KOPT-K1 (cell line): ENCODE measurements at regions not wholly inside any gene's neighbourhood (a gene's known extent, or its start where the extent isn't known, plus 50 kb on each side); places are given as distances from the start of the nearest gene placed in this dataset.
"Not testable (repeated sequence)": the region's sequence is repeated elsewhere in the genome, so short reads cannot be mapped to it uniquely, and the experiment has no call there.

Experiments
- H3K27ac ChIP-seq: fragments of 200-600 bp; sonication (generic); 2 replicates; pipeline ENCODE4 v1.5.1; 2016; ENCODE audit warnings: antibody characterized with exemption, mild to moderate bottlenecking, low read depth, low read length; ENCODE audit not compliant: poor library complexity, severe bottlenecking
- H3K36me3 ChIP-seq: fragments of 200-600 bp; sonication (generic); 2 replicates; pipeline ENCODE4 v1.5.1; 2017; ENCODE audit warnings: antibody characterized with exemption, mild to moderate bottlenecking, low read length, moderate library complexity; ENCODE audit not compliant: insufficient read depth
- H3K9me3 ChIP-seq: fragments of 200-600 bp; sonication (generic); 2 replicates; pipeline ENCODE4 v1.5.1; 2017; ENCODE audit warnings: antibody characterized with exemption, low read length, mild to moderate bottlenecking; ENCODE audit not compliant: insufficient read depth, poor library complexity, severe bottlenecking

GRCh38 chr16:31581065-31581464, 53.4 kb downstream of the AHSP start:
- H3K36me3 ChIP-seq, result not testable (repeated sequence)

GRCh38 chr16:31601737-31602384, 74.2 kb downstream of the AHSP start:
- H3K27ac ChIP-seq, H3K36me3 ChIP-seq: not testable (repeated sequence)
- peaks cover 49% of the 10 kb centered on the region for H3K9me3 ChIP-seq

More at GRCh38 chr16:31581065-31581464, 53.4 kb downstream of the AHSP start:
- peaks cover 44% of the 10 kb centered on the region for H3K9me3 ChIP-seq
- not testable (repeated sequence) for H3K27ac ChIP-seq

GRCh38 chr16:31618130-31618529, 90.4 kb downstream of the AHSP start:
- H3K36me3 ChIP-seq, result no peaks in the 10 kb centered on the region
- no peak overlapping the region for H3K27ac ChIP-seq
- no peaks in the 10 kb centered on the region for H3K9me3 ChIP-seq

- Histone ChIP-seq H3K36me3 (no peaks in the 10 kb centered on the region), H3K27ac (no peak overlapping the region), H3K9me3 (no peaks in the 10 kb centered on the region)
These were observed 108.7 kb downstream of the AHSP start for GRCh38 chr16:31636433-31636832.

- H3K36me3 ChIP-seq, result no peaks in the 10 kb centered on the region
- H3K9me3 ChIP-seq, result no peaks in the 10 kb centered on the region
- no peak overlapping the region for H3K27ac ChIP-seq
These were observed 113.6 kb downstream of the AHSP start for GRCh38 chr16:31641279-31641678.

GRCh38 chr16:31655674-31656073, 128.0 kb downstream of the AHSP start:
- H3K36me3 ChIP-seq, H3K27ac ChIP-seq: not testable (repeated sequence)
- H3K9me3 ChIP-seq, result peaks cover 17% of the 10 kb centered on the region

- no peaks in the 10 kb centered on the region for H3K36me3 ChIP-seq
- peaks cover 36% of the 10 kb centered on the region for H3K9me3 ChIP-seq
- H3K27ac ChIP-seq, result no peak overlapping the region
These were observed 137.2 kb downstream of the AHSP start for GRCh38 chr16:31664683-31665482.

- peaks cover 10% of the 10 kb centered on the region for H3K9me3 ChIP-seq
- no peaks in the 10 kb centered on the region for H3K36me3 ChIP-seq
- no peak overlapping the region for H3K27ac ChIP-seq
These were observed 147.0 kb downstream of the AHSP start for GRCh38 chr16:31674686-31675085.

GRCh38 chr16:31676731-31677130, 149.0 kb downstream of the AHSP start:
- H3K27ac ChIP-seq, result no peak overlapping the region
- H3K36me3 ChIP-seq, result no peaks in the 10 kb centered on the region
- H3K9me3 ChIP-seq, result peaks cover 10% of the 10 kb centered on the region

GRCh38 chr16:31678649-31679325, 151.1 kb downstream of the AHSP start:
- peaks cover 11% of the 10 kb centered on the region for H3K9me3 ChIP-seq
- no peak overlapping the region for H3K27ac ChIP-seq
- no peaks in the 10 kb centered on the region for H3K36me3 ChIP-seq

- peaks cover 28% of the 10 kb centered on the region for H3K9me3 ChIP-seq
These were observed 161.6 kb downstream of the AHSP start for GRCh38 chr16:31689331-31689730.

GRCh38 chr16:31692338-31692737, 164.6 kb downstream of the AHSP start:
- H3K9me3 ChIP-seq, result peaks cover 20% of the 10 kb centered on the region
- not testable (repeated sequence) for H3K27ac ChIP-seq, H3K36me3 ChIP-seq

More at GRCh38 chr16:31689331-31689730, 161.6 kb downstream of the AHSP start:
- not testable (repeated sequence) for H3K36me3 ChIP-seq, H3K27ac ChIP-seq

GRCh38 chr16:31693733-31694132, 166.0 kb downstream of the AHSP start:
- H3K27ac ChIP-seq, result no peak overlapping the region
- no peaks in the 10 kb centered on the region for H3K36me3 ChIP-seq
- peaks cover 14% of the 10 kb centered on the region for H3K9me3 ChIP-seq

GRCh38 chr16:31694461-31694860, 166.8 kb downstream of the AHSP start:
- Histone ChIP-seq H3K27ac (no peak overlapping the region), H3K36me3 (no peaks in the 10 kb centered on the region), H3K9me3 (peaks cover 14% of the 10 kb centered on the region)

GRCh38 chr16:31695667-31696066, 168.0 kb downstream of the AHSP start:
- H3K36me3 ChIP-seq, result no peaks in the 10 kb centered on the region
- no peak overlapping the region for H3K27ac ChIP-seq
- peaks cover 14% of the 10 kb centered on the region for H3K9me3 ChIP-seq
